ENCODE measurements at regions not wholly inside any gene's neighbourhood (a gene's known extent, or its start where the extent isn't known, plus 50 kb on each side); places are given as distances from the start of the nearest gene placed in this dataset.
"Not testable (repeated sequence)": the region's sequence is repeated elsewhere in the genome, so short reads cannot be mapped to it uniquely, and the experiment has no call there.

GRCh38 chr5:90056911-90057705 lies 352.4 kb downstream of the CETN3 start:
- no peak for DNase-seq (ENCODE audit: low spot score)

GRCh38 chr5:90055831-90056328 lies 353.7 kb downstream of the CETN3 start:
- DNase-seq (ENCODE audit: low spot score): peak; percentile 7

- DNase-seq (ENCODE audit: low spot score): no peak
Measured at GRCh38 chr5:90054612-90055011, 354.9 kb downstream of the CETN3 start.

GRCh38 chr5:90051756-90052155 lies 357.8 kb downstream of the CETN3 start:
- no peak for DNase-seq (ENCODE audit: low spot score)

GRCh38 chr5:90050103-90050502 lies 359.5 kb downstream of the CETN3 start:
- DNase-seq (ENCODE audit: low spot score): no peak

GRCh38 chr5:90047113-90047512 lies 362.4 kb downstream of the CETN3 start:
- no peak for DNase-seq (ENCODE audit: low spot score)

GRCh38 chr5:90040082-90040481 lies 369.5 kb downstream of the CETN3 start:
- not testable (repeated sequence) for DNase-seq (ENCODE audit: low spot score)

GRCh38 chr5:90037646-90038045 lies 371.9 kb downstream of the CETN3 start:
- no peak for DNase-seq (ENCODE audit: low spot score)

- no peak for DNase-seq (ENCODE audit: low spot score)
Measured at GRCh38 chr5:90022711-90023053, 386.9 kb downstream of the CETN3 start.

- no peak for DNase-seq (ENCODE audit: low spot score)
Measured at GRCh38 chr5:90022002-90022710, 387.4 kb downstream of the CETN3 start.

GRCh38 chr5:90020575-90021538 lies 388.7 kb downstream of the CETN3 start:
- peak; percentile 22 for DNase-seq (ENCODE audit: low spot score)

- DNase-seq (ENCODE audit: low spot score): no peak
Measured at GRCh38 chr5:90017239-90017638, 392.3 kb downstream of the CETN3 start.

GRCh38 chr5:90015584-90016018 lies 394.0 kb downstream of the CETN3 start:
- DNase-seq (ENCODE audit: low spot score): no peak

- no peak for DNase-seq (ENCODE audit: low spot score)
Measured at GRCh38 chr5:90014420-90014819, 395.1 kb downstream of the CETN3 start.

- no peak for DNase-seq (ENCODE audit: low spot score)
Measured at GRCh38 chr5:90000351-90000750, 409.2 kb downstream of the CETN3 start.

- DNase-seq (ENCODE audit: low spot score): no peak
Measured at GRCh38 chr5:89998519-89999305, 410.8 kb downstream of the CETN3 start.

- no peak for DNase-seq (ENCODE audit: low spot score)
Measured at GRCh38 chr5:89996890-89997289, 412.7 kb downstream of the CETN3 start.

- no peak for DNase-seq (ENCODE audit: low spot score)
Measured at GRCh38 chr5:89996335-89996734, 413.2 kb downstream of the CETN3 start.

GRCh38 chr5:89994266-89994665 lies 415.3 kb downstream of the CETN3 start:
- no peak for DNase-seq (ENCODE audit: low spot score)

GRCh38 chr5:89992201-89992600 lies 417.4 kb downstream of the CETN3 start:
- no peak for DNase-seq (ENCODE audit: low spot score)

GRCh38 chr5:89991592-89991991 lies 418.0 kb downstream of the CETN3 start:
- no peak for DNase-seq (ENCODE audit: low spot score)

Measured in AG20443 (cell line).